GM18505 (cell line): ENCODE measurements at regions not wholly inside any gene's neighbourhood (a gene's known extent, or its start where the extent isn't known, plus 50 kb on each side); places are given as distances from the start of the nearest gene placed in this dataset.

Experiments used
- ATAC-seq: cut with Tn5 transposase; IDR thresholded peaks from one replicate; pipeline ENCODE4 v1.9.1; 2021; ENCODE audit not compliant: unreplicated experiment
- POLR2A ChIP-seq: IDR thresholded peaks from 4 replicates; pipeline ENCODE4 v1.6.1; 2011; ENCODE audit warnings: borderline replicate concordance; ENCODE audit not compliant: insufficient read depth, insufficient read length; ENCODE audit errors: extremely low read depth

GRCh38 chr16:65988024-65988595, 378.4 kb upstream of the CDH5 start:
- no peak for TF ChIP-seq POLR2A
- no peak for ATAC-seq

GRCh38 chr16:65984296-65984695, 382.2 kb upstream of the CDH5 start:
- no peak for ATAC-seq
- TF ChIP-seq POLR2A, result no peak

GRCh38 chr16:65981057-65981456, 385.4 kb upstream of the CDH5 start:
- TF ChIP-seq POLR2A, result no peak
- ATAC-seq, result no peak

- no peak for TF ChIP-seq POLR2A
- ATAC-seq, result no peak
Observed at GRCh38 chr16:65975049-65975708, 391.3 kb upstream of the CDH5 start.

- no peak for TF ChIP-seq POLR2A
- no peak for ATAC-seq
Observed at GRCh38 chr16:65967376-65967775, 399.1 kb upstream of the CDH5 start.

- ATAC-seq, result no peak
- TF ChIP-seq POLR2A, result no peak
Observed at GRCh38 chr16:65965628-65966027, 400.9 kb upstream of the CDH5 start.

- TF ChIP-seq POLR2A, result no peak
- no peak for ATAC-seq
Observed at GRCh38 chr16:65964752-65965151, 401.7 kb upstream of the CDH5 start.

GRCh38 chr16:65961476-65962143, 404.9 kb upstream of the CDH5 start:
- no peak for TF ChIP-seq POLR2A
- ATAC-seq, result no peak

- no peak for TF ChIP-seq POLR2A
- no peak for ATAC-seq
Observed at GRCh38 chr16:65959983-65960382, 406.5 kb upstream of the CDH5 start.

GRCh38 chr16:65958086-65958485, 408.4 kb upstream of the CDH5 start:
- no peak for ATAC-seq
- TF ChIP-seq POLR2A, result no peak

- no peak for ATAC-seq
- TF ChIP-seq POLR2A, result no peak
Observed at GRCh38 chr16:65956100-65956499, 410.4 kb upstream of the CDH5 start.

GRCh38 chr16:65954446-65954845, 412.0 kb upstream of the CDH5 start:
- TF ChIP-seq POLR2A, result no peak
- no peak for ATAC-seq

GRCh38 chr16:65950211-65950610, 416.3 kb upstream of the CDH5 start:
- no peak for TF ChIP-seq POLR2A
- ATAC-seq, result no peak

- ATAC-seq, result no peak
- TF ChIP-seq POLR2A, result no peak
Observed at GRCh38 chr16:65948361-65948760, 418.1 kb upstream of the CDH5 start.
